Suprapubic skin (tissue), 4 donors: ENCODE measurements at regions not wholly inside any gene's neighbourhood (a gene's known extent, or its start where the extent isn't known, plus 50 kb on each side); places are given as distances from the start of the nearest gene placed in this dataset.

Experiments
- EP300 ChIP-seq: sonication (generic); formaldehyde crosslinking; IDR thresholded peaks from one replicate; pipeline ENCODE4 v1.6.1; 2017; ENCODE audit warnings: antibody characterized with exemption
- POLR2AphosphoS5 ChIP-seq, 3 donors: sonication (generic); formaldehyde crosslinking; IDR thresholded peaks; one replicate each; pipeline ENCODE4 v1.6.1; 2017; ENCODE audit warnings: antibody characterized with exemption in 3 of 3
- TF ChIP-seq, protein P1 (sequence below), 2 donors: fragments of 200-600 bp in 1 of 2; fragments of 450-650 bp in 1 of 2; sonication (generic) in 1 of 2; IDR thresholded peaks; one replicate each; pipeline ENCODE4 v1.5.1; 2016 to 2019; ENCODE audit warnings: antibody characterized with exemption in 2 of 2, mild to moderate bottlenecking in 1 of 2, moderate library complexity in 1 of 2

DNA sequence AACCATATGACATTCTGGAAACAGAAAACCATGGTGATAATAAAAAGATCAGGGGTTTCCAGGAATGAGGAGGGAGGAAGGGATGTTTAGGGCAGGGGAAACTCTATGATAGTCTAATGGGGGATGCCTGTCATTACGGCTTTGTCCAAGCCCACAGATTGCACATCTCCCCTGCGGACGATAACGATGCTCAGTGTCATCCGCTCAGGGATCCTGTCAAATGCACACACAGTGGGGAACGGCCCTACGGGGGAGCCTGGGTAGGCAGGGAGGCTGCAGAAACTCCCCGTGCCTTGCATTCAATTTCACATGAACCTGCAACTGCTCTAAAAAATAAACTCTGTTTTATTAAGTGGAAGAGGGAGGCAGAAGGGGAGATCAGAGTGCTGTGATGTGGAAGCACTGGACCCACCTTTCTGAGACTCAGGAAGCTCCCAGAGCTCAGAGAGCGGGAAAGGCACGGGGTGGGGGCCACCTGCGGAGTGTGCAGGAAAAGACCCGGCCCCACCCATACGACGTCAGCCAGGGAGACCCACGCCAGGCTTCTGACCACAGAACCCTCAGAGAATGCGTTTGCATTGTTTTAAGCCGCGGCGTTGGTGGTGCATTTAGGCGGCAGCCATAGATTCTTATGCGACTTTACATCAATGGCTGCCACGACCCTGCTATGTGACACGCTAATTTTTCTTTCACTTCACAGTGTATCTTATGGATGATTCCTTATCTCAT is 543.5 kb downstream of the BRD1 start:
- TF ChIP-seq, protein P1, sequence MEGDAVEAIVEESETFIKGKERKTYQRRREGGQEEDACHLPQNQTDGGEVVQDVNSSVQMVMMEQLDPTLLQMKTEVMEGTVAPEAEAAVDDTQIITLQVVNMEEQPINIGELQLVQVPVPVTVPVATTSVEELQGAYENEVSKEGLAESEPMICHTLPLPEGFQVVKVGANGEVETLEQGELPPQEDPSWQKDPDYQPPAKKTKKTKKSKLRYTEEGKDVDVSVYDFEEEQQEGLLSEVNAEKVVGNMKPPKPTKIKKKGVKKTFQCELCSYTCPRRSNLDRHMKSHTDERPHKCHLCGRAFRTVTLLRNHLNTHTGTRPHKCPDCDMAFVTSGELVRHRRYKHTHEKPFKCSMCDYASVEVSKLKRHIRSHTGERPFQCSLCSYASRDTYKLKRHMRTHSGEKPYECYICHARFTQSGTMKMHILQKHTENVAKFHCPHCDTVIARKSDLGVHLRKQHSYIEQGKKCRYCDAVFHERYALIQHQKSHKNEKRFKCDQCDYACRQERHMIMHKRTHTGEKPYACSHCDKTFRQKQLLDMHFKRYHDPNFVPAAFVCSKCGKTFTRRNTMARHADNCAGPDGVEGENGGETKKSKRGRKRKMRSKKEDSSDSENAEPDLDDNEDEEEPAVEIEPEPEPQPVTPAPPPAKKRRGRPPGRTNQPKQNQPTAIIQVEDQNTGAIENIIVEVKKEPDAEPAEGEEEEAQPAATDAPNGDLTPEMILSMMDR (IDR thresholded peaks at IDR 0.05) = no peak
- no peak for TF ChIP-seq EP300
- no peak for TF ChIP-seq POLR2AphosphoS5 (IDR thresholded peaks at IDR 0.05)
